ENCODE measurements at regions not wholly inside any gene's neighbourhood (a gene's known extent, or its start where the extent isn't known, plus 50 kb on each side); places are given as distances from the start of the nearest gene placed in this dataset.

- TF ChIP-seq CTCF (conservative IDR thresholded peaks at IDR 0.05) (no peak), EZH2 (IDR thresholded peaks at IDR 0.05; ENCODE audit: low read depth) (no peak)
These were observed 362.5 kb upstream of the TNP1 start for GRCh38 chr2:217222309-217222910.

All from PC-9 (cell line).